Stomach (tissue), 8 donors: ENCODE measurements at regions not wholly inside any gene's neighbourhood (a gene's known extent, or its start where the extent isn't known, plus 50 kb on each side); places are given as distances from the start of the nearest gene placed in this dataset.

Source experiments
- DNase-seq, 2 donors: peaks; one replicate each; pipeline versions ENCODE4 v3.0.0 to v3.0.0-alpha.2; 2013 to 2019
- H3K27ac ChIP-seq, 5 donors: fragments of 200-600 bp in 4 of 5; sonication (generic) in 4 of 5; one replicate each; pipeline ENCODE4 v1.5.1; 2013 to 2019; ENCODE audit warnings: mild to moderate bottlenecking in 1 of 5, moderate library complexity in 1 of 5
- H3K27me3 ChIP-seq, 3 donors: fragments of 200-600 bp; sonication (generic); one replicate each; pipeline ENCODE4 v1.5.1; 2017 to 2019; ENCODE audit warnings: mixed run types in 1 of 3
- H3K36me3 ChIP-seq, 4 donors: fragments of 200-600 bp; sonication (generic); 1 replicate in 3 of 4; 2 replicates in 1 of 4; pipeline ENCODE4 v1.5.1; 2016 to 2019
- H3K4me1 ChIP-seq, 4 donors: fragments of 200-600 bp; sonication (generic); one replicate each; pipeline ENCODE4 v1.5.1; 2016 to 2019
- H3K4me3 ChIP-seq, 4 donors: fragments of 200-600 bp; sonication (generic) in 3 of 4; one replicate each; pipeline ENCODE4 v1.5.1; 2016 to 2019; ENCODE audit warnings: mild to moderate bottlenecking in 1 of 4
- H3K9me3 ChIP-seq, 4 donors: fragments of 200-600 bp; sonication (generic); one replicate each; pipeline ENCODE4 v1.5.1; 2016 to 2019
- CTCF ChIP-seq, 7 experiments: fragments of 450-650 bp in 4 of 7; fragments of 200-600 bp in 3 of 7; sonication (generic) in 3 of 7; IDR thresholded peaks; one replicate each; pipeline ENCODE4 v1.5.1; 2016 to 2019; ENCODE audit warnings: antibody characterized with exemption in 7 of 7, control low read depth in 2 of 7, mild to moderate bottlenecking in 1 of 7
- EP300 ChIP-seq: sonication (generic); formaldehyde crosslinking; IDR thresholded peaks from one replicate; pipeline ENCODE4 v1.6.1; 2017; ENCODE audit warnings: antibody characterized with exemption
- POLR2A ChIP-seq, 4 donors: fragments of 450-650 bp; IDR thresholded peaks; one replicate each; pipeline ENCODE4 v1.6.1; 2016; ENCODE audit warnings: antibody characterized with exemption in 4 of 4, control low read depth in 2 of 4, mild to moderate bottlenecking in 1 of 4, moderate library complexity in 1 of 4
- POLR2AphosphoS5 ChIP-seq, 3 donors: sonication (generic); formaldehyde crosslinking; IDR thresholded peaks; one replicate each; pipeline ENCODE4 v1.6.1; 2016; ENCODE audit warnings: antibody characterized with exemption in 3 of 3
- WGBS, 5 donors: extraction: QIAGEN DNeasy Blood & Tissue Kit in 3 of 5; methylation state at CpG; one replicate each; pipeline versions ENCODE4 v1.1.5 to v1.1.7; 2013 to 2018; 5-methylcytosine and 5-hydroxymethylcytosine counted together
- intact Hi-C: fragments of 100-400 bp; cut with DNase I; formaldehyde crosslinking; loops from one replicate; pipeline ENCODE4 v1.15.1; 2023; ENCODE audit warnings: low total_unique reads
- donor health status: healthy with polysubstance abuse.
- donor health status: Bipolar disorder and iron deficiency.
- donor health status: healthy.

GRCh38 chr2:150607390-150607811 is 119.9 kb upstream of the RND3 start:
- Histone ChIP-seq H3K9me3 (no peaks in the 10 kb centered on the region), H3K27ac (no peak overlapping the region), H3K4me1 (no peaks in the 10 kb centered on the region), H3K27me3 (no peaks in the 10 kb centered on the region), H3K4me3 (no peak overlapping the region), H3K36me3 (no peaks in the 10 kb centered on the region)
- intact Hi-C loops = no loop called here
- DNase-seq = no peak
- TF ChIP-seq EP300 (no peak), POLR2A (IDR thresholded peaks at IDR 0.05) (no peak), POLR2AphosphoS5 (IDR thresholded peaks at IDR 0.05) (no peak), CTCF (IDR thresholded peaks at IDR 0.05) (no peak)

- DNase-seq = no peak
- Histone ChIP-seq H3K27ac (no peak overlapping the region), H3K9me3 (no peaks in the 10 kb centered on the region), H3K4me3 (no peak overlapping the region), H3K4me1 (peaks cover 0 to 5% (median 2%) of the 10 kb centered on the region in 4 donors), H3K27me3 (no peaks in the 10 kb centered on the region), H3K36me3 (no peaks in the 10 kb centered on the region)
- no peak for TF ChIP-seq POLR2A (IDR thresholded peaks at IDR 0.05)
- TF ChIP-seq EP300 = no peak
- TF ChIP-seq POLR2AphosphoS5 (IDR thresholded peaks at IDR 0.05) = no peak
- TF ChIP-seq CTCF (IDR thresholded peaks at IDR 0.05) = no peak
- intact Hi-C loops = no loop called here
Observed at GRCh38 chr2:150606380-150607060, 119.1 kb upstream of the RND3 start.

- Histone ChIP-seq H3K27me3 (no peaks in the 10 kb centered on the region), H3K4me3 (no peak overlapping the region), H3K27ac (no peak overlapping the region), H3K36me3 (no peaks in the 10 kb centered on the region), H3K4me1 (peaks cover 0 to 12% (median 5%) of the 10 kb centered on the region in 4 donors), H3K9me3 (no peaks in the 10 kb centered on the region)
- DNase-seq = no peak
- TF ChIP-seq POLR2A (IDR thresholded peaks at IDR 0.05) (no peak), EP300 (no peak), CTCF (IDR thresholded peaks at IDR 0.05) (no peak), POLR2AphosphoS5 (IDR thresholded peaks at IDR 0.05) (no peak)
- intact Hi-C loops = no loop called here
- 88 to 96% (median 93%) methylated on average over 3 of the region's 3 CpGs for WGBS, 5 donors
Observed at GRCh38 chr2:150605664-150606063, 118.2 kb upstream of the RND3 start.

- H3K4me1 ChIP-seq = peaks cover 0 to 12% (median 5%) of the 10 kb centered on the region in 4 donors
- no peak for DNase-seq
- 46 to 61% (median 53%) methylated on average over 6 of the region's 6 CpGs for WGBS, 5 donors
- H3K27me3 ChIP-seq = no peaks in the 10 kb centered on the region
- no peak overlapping the region for H3K4me3 ChIP-seq
- intact Hi-C loops = no loop called here
- H3K27ac ChIP-seq = no peak overlapping the region
- H3K9me3 ChIP-seq = no peaks in the 10 kb centered on the region
- TF ChIP-seq POLR2AphosphoS5 (IDR thresholded peaks at IDR 0.05) (no peak), EP300 (no peak), POLR2A (IDR thresholded peaks at IDR 0.05) (no peak), CTCF (IDR thresholded peaks at IDR 0.05) (no peak)
- H3K36me3 ChIP-seq = no peaks in the 10 kb centered on the region
Observed at GRCh38 chr2:150601280-150602038, 114.0 kb upstream of the RND3 start.
